ENCODE measurements at regions not wholly inside any gene's neighbourhood (a gene's known extent, or its start where the extent isn't known, plus 50 kb on each side); places are given as distances from the start of the nearest gene placed in this dataset.
"Not testable (repeated sequence)": the region's sequence is repeated elsewhere in the genome, so short reads cannot be mapped to it uniquely, and the experiment has no call there.

- DNase-seq, result no peak
Observed at GRCh38 chr20:39789411-39789810, 827.3 kb downstream of the DHX35 start.

- no peak for DNase-seq
Observed at GRCh38 chr20:39785252-39785917, 823.2 kb downstream of the DHX35 start.

GRCh38 chr20:39784693-39785092 is 822.5 kb downstream of the DHX35 start:
- no peak for DNase-seq

- DNase-seq, result no peak
Observed at GRCh38 chr20:39778847-39779604, 816.9 kb downstream of the DHX35 start.

GRCh38 chr20:39778431-39778830 is 816.3 kb downstream of the DHX35 start:
- no peak for DNase-seq

GRCh38 chr20:39777610-39778009 is 815.5 kb downstream of the DHX35 start:
- DNase-seq, result no peak

- DNase-seq, result no peak
Observed at GRCh38 chr20:39775110-39775509, 813.0 kb downstream of the DHX35 start.

- DNase-seq, result no peak
Observed at GRCh38 chr20:39773380-39774000, 811.3 kb downstream of the DHX35 start.

GRCh38 chr20:39767352-39767751 is 805.2 kb downstream of the DHX35 start:
- DNase-seq, result no peak

- no peak for DNase-seq
Observed at GRCh38 chr20:39766333-39766732, 804.2 kb downstream of the DHX35 start.

GRCh38 chr20:39762716-39763115 is 800.6 kb downstream of the DHX35 start:
- no peak for DNase-seq

GRCh38 chr20:39758876-39759275 is 796.7 kb downstream of the DHX35 start:
- DNase-seq, result no peak

- DNase-seq, result no peak
Observed at GRCh38 chr20:39756828-39757227, 794.7 kb downstream of the DHX35 start.

- DNase-seq, result no peak
Observed at GRCh38 chr20:39756369-39756768, 794.2 kb downstream of the DHX35 start.

GRCh38 chr20:39752262-39752876 is 790.2 kb downstream of the DHX35 start:
- DNase-seq, result no peak

GRCh38 chr20:39751557-39752137 is 789.5 kb downstream of the DHX35 start:
- no peak for DNase-seq

- no peak for DNase-seq
Observed at GRCh38 chr20:39745380-39745779, 783.2 kb downstream of the DHX35 start.

- DNase-seq, result no peak
Observed at GRCh38 chr20:39738651-39739050, 776.5 kb downstream of the DHX35 start.

GRCh38 chr20:39736434-39737327 is 774.5 kb downstream of the DHX35 start:
- no peak for DNase-seq

GRCh38 chr20:39725513-39725912 is 763.4 kb downstream of the DHX35 start:
- DNase-seq, result not testable (repeated sequence)

GRCh38 chr20:39719293-39719692 is 757.1 kb downstream of the DHX35 start:
- no peak for DNase-seq

GRCh38 chr20:39717936-39718335 is 755.8 kb downstream of the DHX35 start:
- no peak for DNase-seq
